SU-DHL-6 (cell line): ENCODE measurements at regions not wholly inside any gene's neighbourhood (a gene's known extent, or its start where the extent isn't known, plus 50 kb on each side); places are given as distances from the start of the nearest gene placed in this dataset.

Source experiments
- H2AFZ ChIP-seq: fragments of 200-600 bp; sonication (generic); 2 replicates; pipeline ENCODE4 v1.6.1; 2014; ENCODE audit warnings: low read depth, mild to moderate bottlenecking, moderate library complexity, mixed read lengths, antibody characterized with exemption, low read length; ENCODE audit not compliant: severe bottlenecking
- H3F3A ChIP-seq: fragments of 200-600 bp; shearing (Covaris generic); 2 replicates; pipeline ENCODE4 v1.6.0; 2016; ENCODE audit warnings: antibody characterized with exemption, mild to moderate bottlenecking; ENCODE audit not compliant: insufficient read depth
- H3K27ac ChIP-seq: fragments of 200-600 bp; sonication (generic); 2 replicates; pipeline ENCODE4 v1.5.1; 2016; ENCODE audit warnings: low read depth, mild to moderate bottlenecking, low read length, moderate library complexity, mixed read lengths
- H3K27me3 ChIP-seq: fragments of 200-600 bp; sonication (generic), shearing (Covaris generic); 2 replicates; pipeline ENCODE4 v1.6.0; 2014; ENCODE audit warnings: mild to moderate bottlenecking, low read length
- H3K36me3 ChIP-seq: fragments of 200-600 bp; sonication (generic); 2 replicates; pipeline ENCODE4 v1.6.1; 2014; ENCODE audit warnings: mild to moderate bottlenecking, low read length, mixed read lengths
- H3K4me2 ChIP-seq: fragments of 300-600, 200-600 bp; shearing (Covaris generic), sonication (generic); 2 replicates; pipeline ENCODE4 v1.6.0; 2014; ENCODE audit warnings: low read length, low read depth, mild to moderate bottlenecking; ENCODE audit not compliant: poor library complexity, severe bottlenecking
- H3K4me3 ChIP-seq: fragments of 200-600 bp; sonication (generic); 2 replicates; pipeline ENCODE4 v1.5.1; 2014; ENCODE audit warnings: antibody characterized with exemption, low read length, mild to moderate bottlenecking, mixed read lengths; ENCODE audit not compliant: insufficient read depth, poor library complexity, severe bottlenecking
- H3K79me2 ChIP-seq: fragments of 200-600 bp; sonication (generic); 2 replicates; pipeline ENCODE4 v1.6.1; 2014; ENCODE audit warnings: mild to moderate bottlenecking, low read length, moderate library complexity; ENCODE audit not compliant: insufficient read depth
- H3K9ac ChIP-seq: fragments of 200-600 bp; sonication (generic); 2 replicates; pipeline ENCODE4 v1.7.0; 2014; ENCODE audit warnings: mild to moderate bottlenecking, low read length
- H3K9me2 ChIP-seq: fragments of 200-600 bp; sonication (generic); replicated peaks from 2 replicates; pipeline ENCODE4 v1.6.1; 2014; ENCODE audit warnings: low read length; ENCODE audit not compliant: insufficient read depth
- H3K9me3 ChIP-seq: fragments of 200-600 bp; sonication (generic); 2 replicates; pipeline ENCODE4 v1.6.1; 2014; ENCODE audit warnings: low read length, mixed read lengths; ENCODE audit not compliant: insufficient read depth
- H4K20me1 ChIP-seq: fragments of 200-600 bp; sonication (generic); 2 replicates; pipeline ENCODE4 v1.6.1; 2014; ENCODE audit warnings: low read depth, mild to moderate bottlenecking, antibody characterized with exemption, low read length, moderate library complexity, mixed read lengths
- CTCF ChIP-seq: fragments of 200-600 bp; sonication (generic); IDR thresholded peaks from one replicate; pipeline ENCODE4 v1.5.1; 2017; ENCODE audit warnings: antibody characterized with exemption, mild to moderate bottlenecking, low read length, moderate library complexity; ENCODE audit not compliant: insufficient read depth, poor library complexity, severe bottlenecking
- EZH2phosphoT487 ChIP-seq: fragments of 200-600 bp; sonication (generic), shearing (Covaris generic); conservative IDR thresholded peaks from 2 replicates; pipeline ENCODE4 v1.6.1; 2018; ENCODE audit warnings: mild to moderate bottlenecking, antibody characterized with exemption, low read length, moderate library complexity, mixed read lengths

GRCh38 chr5:88325868-88326267, 57.2 kb upstream of the TMEM161B start:
- no peaks in the 10 kb centered on the region for H4K20me1 ChIP-seq
- no peak overlapping the region for H3K9ac ChIP-seq
- H2AFZ ChIP-seq: no peak overlapping the region
- H3K36me3 ChIP-seq: no peaks in the 10 kb centered on the region
- H3F3A ChIP-seq: no peaks in the 10 kb centered on the region
- no peak overlapping the region for H3K4me3 ChIP-seq
- no peaks in the 10 kb centered on the region for H3K9me3 ChIP-seq
- H3K4me2 ChIP-seq: no peak overlapping the region
- H3K27ac ChIP-seq: no peak overlapping the region
- no peaks in the 10 kb centered on the region for H3K27me3 ChIP-seq
- no peak for TF ChIP-seq EZH2phosphoT487
- no peak for TF ChIP-seq CTCF
- no peaks in the 10 kb centered on the region for H3K79me2 ChIP-seq
- no peaks in the 10 kb centered on the region for H3K9me2 ChIP-seq

DNA sequence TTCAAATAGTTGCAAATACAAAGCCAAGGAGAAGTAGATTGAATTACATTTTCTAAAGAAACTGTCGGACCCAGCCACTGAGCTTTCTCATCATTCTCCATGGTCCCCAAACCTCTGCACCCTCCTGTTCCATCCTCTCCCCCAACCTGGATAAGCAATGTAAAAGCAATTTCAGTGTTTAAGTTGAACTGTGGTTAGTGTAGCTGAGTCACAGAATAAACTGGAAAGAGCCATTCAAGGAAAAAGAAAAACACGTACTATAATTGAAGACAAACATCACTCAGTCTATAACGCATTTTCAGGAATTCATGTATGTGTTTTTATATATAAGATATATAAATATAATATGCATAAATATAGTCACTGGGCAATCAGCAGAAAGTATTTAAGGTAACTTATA, 54.1 kb upstream of the TMEM161B start:
- Histone ChIP-seq H3K9me2 (no peaks in the 10 kb centered on the region), H3K4me2 (no peak overlapping the region), H3K27me3 (no peaks in the 10 kb centered on the region), H3K79me2 (no peaks in the 10 kb centered on the region), H3K9me3 (no peaks in the 10 kb centered on the region), H4K20me1 (no peaks in the 10 kb centered on the region), H2AFZ (no peak overlapping the region), H3K4me3 (no peak overlapping the region), H3K36me3 (no peaks in the 10 kb centered on the region), H3K9ac (no peak overlapping the region), H3F3A (no peaks in the 10 kb centered on the region), H3K27ac (no peak overlapping the region)
- no peak for TF ChIP-seq CTCF
- no peak for TF ChIP-seq EZH2phosphoT487
